ENCODE measurements at regions not wholly inside any gene's neighbourhood (a gene's known extent, or its start where the extent isn't known, plus 50 kb on each side); places are given as distances from the start of the nearest gene placed in this dataset.

DNA sequence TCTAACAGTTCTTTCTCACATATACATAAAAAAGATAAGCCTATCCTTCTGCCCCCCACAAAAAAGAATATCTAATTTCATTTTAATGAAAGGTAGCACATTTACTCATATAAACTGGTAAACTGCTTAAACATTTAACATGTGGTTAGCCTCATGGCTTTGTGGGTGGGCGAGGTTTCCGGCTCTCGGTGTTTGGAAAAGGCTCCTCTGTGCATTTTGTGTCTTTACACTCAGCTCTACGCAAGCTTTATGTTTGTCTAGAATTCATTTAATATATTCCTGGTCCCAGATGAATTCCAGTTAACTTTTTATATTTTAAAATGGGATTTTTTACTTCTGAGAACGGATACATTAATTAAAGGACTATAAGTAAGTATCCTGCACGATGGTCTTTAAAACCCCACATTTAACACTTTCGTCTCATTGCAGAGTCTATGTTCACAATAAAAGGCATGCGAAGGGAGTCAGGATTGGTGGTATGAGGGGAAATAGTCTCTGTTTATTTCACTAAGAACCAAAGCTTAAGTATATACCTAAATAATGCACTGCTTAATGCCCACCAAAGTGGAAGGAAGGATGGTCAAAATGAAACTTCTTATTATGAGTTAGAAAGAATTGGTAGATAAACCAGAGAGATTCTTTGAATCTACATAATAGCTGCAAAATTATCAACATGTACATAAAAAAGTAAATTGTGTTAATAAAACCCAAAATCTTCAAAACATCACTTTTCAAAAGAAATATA lies 197.2 kb downstream of the CRPPA start:
- Histone ChIP-seq H3K36me3 (ENCODE audit: insufficient read depth, low read length) (no peaks in the 10 kb centered on the region), H3K27me3 (ENCODE audit: insufficient read depth, low read length) (no peaks in the 10 kb centered on the region), H2AFZ (ENCODE audit: low read depth, low read length) (no peak overlapping the region), H3K9me3 (ENCODE audit: low read length) (no peaks in the 10 kb centered on the region), H3K4me1 (ENCODE audit: insufficient read depth, low read length) (no peaks in the 10 kb centered on the region), H3K4me3 (ENCODE audit: low read length) (no peak overlapping the region)

DNA sequence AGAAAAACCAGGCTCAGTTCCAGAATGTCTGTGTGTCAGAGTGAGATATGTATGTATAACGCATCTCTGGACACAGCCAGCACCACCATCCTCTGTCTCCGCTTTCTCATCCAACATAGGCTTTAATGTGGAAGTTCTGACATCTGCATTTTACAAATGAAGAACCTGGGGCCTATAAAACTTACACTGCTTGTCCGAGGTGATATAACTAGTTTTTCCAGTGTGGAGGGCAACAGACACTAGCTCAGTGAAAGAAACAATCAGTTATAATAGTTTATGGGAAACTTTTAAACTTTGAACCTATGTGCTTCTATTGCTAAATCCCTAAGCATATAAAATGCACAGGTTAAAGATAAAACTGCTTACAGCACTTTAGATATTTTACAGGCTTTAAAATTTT lies 208.7 kb downstream of the CRPPA start:
- Histone ChIP-seq H3K9me3 (ENCODE audit: low read length) (no peaks in the 10 kb centered on the region), H3K36me3 (ENCODE audit: insufficient read depth, low read length) (no peaks in the 10 kb centered on the region), H3K4me1 (ENCODE audit: insufficient read depth, low read length) (no peaks in the 10 kb centered on the region)

DNA sequence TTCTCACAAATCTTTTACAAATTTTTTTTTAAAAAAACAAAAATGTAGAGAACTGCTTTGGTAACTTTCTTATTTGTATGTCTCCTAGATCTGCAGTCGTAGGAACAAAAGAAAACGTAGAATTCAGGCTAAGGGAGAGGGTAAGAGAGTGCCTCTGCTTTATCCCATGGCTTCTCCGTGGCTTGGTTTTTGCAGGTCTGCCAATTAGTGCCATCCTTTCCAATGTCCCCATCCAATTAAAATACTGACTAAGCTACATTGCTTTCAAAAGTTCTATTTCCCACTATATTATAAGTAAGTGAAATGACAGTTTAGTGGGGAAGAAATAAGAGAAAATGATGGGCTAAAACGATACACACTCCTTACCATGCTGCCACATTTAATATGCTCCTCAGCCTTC lies 209.3 kb downstream of the CRPPA start:
- Histone ChIP-seq H3K36me3 (ENCODE audit: insufficient read depth, low read length) (no peaks in the 10 kb centered on the region), H3K4me3 (ENCODE audit: low read length) (no peak overlapping the region), H3K4me1 (ENCODE audit: insufficient read depth, low read length) (no peaks in the 10 kb centered on the region), H3K27me3 (ENCODE audit: insufficient read depth, low read length) (no peaks in the 10 kb centered on the region), H2AFZ (ENCODE audit: low read depth, low read length) (no peak overlapping the region), H3K9me3 (ENCODE audit: low read length) (no peaks in the 10 kb centered on the region)

More for the DNA sequence above, 208.7 kb downstream of the CRPPA start:
- Histone ChIP-seq H3K27me3 (ENCODE audit: insufficient read depth, low read length) (no peaks in the 10 kb centered on the region), H2AFZ (ENCODE audit: low read depth, low read length) (peak overlapping the region; percentile 11), H3K4me3 (ENCODE audit: low read length) (no peak overlapping the region)

DNA sequence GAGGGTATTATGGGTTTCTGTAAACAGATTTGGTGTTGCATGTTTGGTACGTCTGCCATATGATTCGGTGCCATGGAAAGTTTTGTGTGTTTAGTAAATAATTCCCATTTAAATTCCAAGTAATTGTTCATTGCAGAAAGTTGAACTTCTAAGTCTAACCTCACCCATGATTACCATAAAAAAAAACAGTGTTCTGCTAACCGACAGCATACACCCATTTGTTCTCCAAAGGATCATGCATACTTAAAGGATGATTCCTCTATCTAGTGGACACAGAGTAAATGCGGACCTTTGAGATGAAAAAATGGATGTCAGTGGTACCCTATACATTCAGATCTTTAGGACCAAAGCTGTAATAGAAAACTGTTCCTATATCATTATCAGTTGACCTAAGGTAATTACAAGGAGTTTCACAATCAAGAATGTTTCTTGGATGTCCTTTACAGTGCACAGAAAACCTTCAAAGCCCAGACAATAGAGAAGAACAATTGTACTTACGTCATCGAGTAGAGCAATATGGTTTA lies 209.9 kb downstream of the CRPPA start:
- no peaks in the 10 kb centered on the region for H3K27me3 ChIP-seq (ENCODE audit: insufficient read depth, low read length)
- H2AFZ ChIP-seq (ENCODE audit: low read depth, low read length), result no peak overlapping the region
- no peaks in the 10 kb centered on the region for H3K36me3 ChIP-seq (ENCODE audit: insufficient read depth, low read length)
- no peaks in the 10 kb centered on the region for H3K9me3 ChIP-seq (ENCODE audit: low read length)
- H3K4me1 ChIP-seq (ENCODE audit: insufficient read depth, low read length), result no peaks in the 10 kb centered on the region
- no peak overlapping the region for H3K4me3 ChIP-seq (ENCODE audit: low read length)

DNA sequence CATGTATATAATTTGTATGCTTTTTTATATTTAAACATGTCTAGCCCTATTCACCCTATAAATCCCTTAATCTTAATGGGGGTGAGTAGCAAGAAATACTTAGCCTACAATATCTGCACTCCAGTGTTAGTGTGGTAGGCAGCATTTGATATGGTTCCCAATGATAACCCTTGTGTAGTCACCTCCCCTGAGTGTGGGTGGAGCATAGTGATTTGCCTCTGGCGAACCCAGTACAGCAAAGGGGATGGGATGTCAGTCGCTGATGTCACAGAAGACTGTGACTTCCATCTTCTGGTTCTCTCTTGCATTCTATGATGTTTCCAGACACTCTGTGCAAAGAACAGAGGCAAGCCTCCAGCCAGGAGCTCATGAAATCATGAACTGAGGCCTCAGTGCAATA lies 211.2 kb downstream of the CRPPA start:
- H3K36me3 ChIP-seq (ENCODE audit: insufficient read depth, low read length), result no peaks in the 10 kb centered on the region
- no peak overlapping the region for H3K4me3 ChIP-seq (ENCODE audit: low read length)
- no peaks in the 10 kb centered on the region for H3K4me1 ChIP-seq (ENCODE audit: insufficient read depth, low read length)
- H3K9me3 ChIP-seq (ENCODE audit: low read length), result no peaks in the 10 kb centered on the region
- no peaks in the 10 kb centered on the region for H3K27me3 ChIP-seq (ENCODE audit: insufficient read depth, low read length)
- no peak overlapping the region for H2AFZ ChIP-seq (ENCODE audit: low read depth, low read length)

DNA sequence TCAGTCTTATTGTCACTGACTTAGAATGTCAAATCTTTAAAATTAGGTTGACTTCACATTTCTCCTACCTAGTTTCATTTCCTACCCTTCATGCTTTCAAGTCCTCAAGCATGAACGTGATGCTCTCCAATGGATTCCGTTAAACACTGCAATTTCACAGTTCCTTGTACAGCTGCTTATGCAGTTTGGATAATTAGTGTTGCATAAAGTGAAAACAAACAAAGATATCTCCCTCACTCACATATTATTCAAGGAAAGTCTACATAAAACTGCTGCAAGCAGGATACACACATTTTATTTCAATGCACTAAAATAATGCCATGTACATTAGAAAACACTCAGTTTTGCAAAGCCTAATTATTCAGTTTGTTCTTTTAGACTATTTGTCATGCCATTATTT lies 214.0 kb downstream of the CRPPA start:
- Histone ChIP-seq H3K4me3 (ENCODE audit: low read length) (no peak overlapping the region), H3K4me1 (ENCODE audit: insufficient read depth, low read length) (no peaks in the 10 kb centered on the region), H3K27me3 (ENCODE audit: insufficient read depth, low read length) (no peaks in the 10 kb centered on the region), H2AFZ (ENCODE audit: low read depth, low read length) (no peak overlapping the region), H3K36me3 (ENCODE audit: insufficient read depth, low read length) (no peaks in the 10 kb centered on the region), H3K9me3 (ENCODE audit: low read length) (no peaks in the 10 kb centered on the region)

DNA sequence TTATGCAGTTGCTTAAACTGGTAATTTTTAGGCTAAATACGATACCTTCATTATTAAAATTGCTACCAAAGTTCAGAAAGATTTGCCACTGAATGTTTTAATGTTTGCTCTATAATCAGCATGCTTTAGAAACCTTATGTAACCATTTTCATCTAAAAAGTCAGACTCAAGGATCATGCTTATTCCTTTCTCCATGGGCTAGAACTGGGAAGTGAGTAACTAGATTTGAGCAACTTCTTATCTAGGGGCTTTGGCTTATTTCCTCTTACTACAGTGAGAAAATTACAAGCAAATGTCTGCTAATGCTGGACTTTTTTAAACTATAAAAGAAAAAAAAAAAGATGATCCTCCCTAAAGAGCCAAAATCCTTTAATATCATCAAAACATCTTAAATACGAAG lies 215.9 kb downstream of the CRPPA start:
- no peaks in the 10 kb centered on the region for H3K9me3 ChIP-seq (ENCODE audit: low read length)
- H3K4me1 ChIP-seq (ENCODE audit: insufficient read depth, low read length), result no peaks in the 10 kb centered on the region
- H3K27me3 ChIP-seq (ENCODE audit: insufficient read depth, low read length), result no peaks in the 10 kb centered on the region
- H3K36me3 ChIP-seq (ENCODE audit: insufficient read depth, low read length), result no peaks in the 10 kb centered on the region
- H3K4me3 ChIP-seq (ENCODE audit: low read length), result no peak overlapping the region
- no peak overlapping the region for H2AFZ ChIP-seq (ENCODE audit: low read depth, low read length)

DNA sequence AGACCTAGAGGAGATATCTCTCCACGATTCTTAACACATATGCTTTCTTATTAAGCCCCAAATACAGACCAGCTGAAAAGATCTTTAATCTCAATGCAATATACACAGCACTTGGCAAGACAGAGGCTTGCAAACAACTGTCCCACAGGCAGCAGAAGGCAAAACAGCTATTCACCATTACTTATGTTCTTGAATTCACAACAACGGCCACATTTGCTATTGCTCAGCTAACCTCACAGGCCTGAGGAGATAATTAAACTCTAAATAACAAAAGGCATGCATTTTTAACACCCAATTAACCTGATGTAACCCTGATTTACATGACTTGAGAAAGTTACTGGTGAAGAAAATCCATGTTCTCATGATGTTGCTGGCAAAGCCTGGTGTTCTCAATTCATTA lies 216.4 kb downstream of the CRPPA start:
- Histone ChIP-seq H3K36me3 (ENCODE audit: insufficient read depth, low read length) (no peaks in the 10 kb centered on the region), H3K4me1 (ENCODE audit: insufficient read depth, low read length) (no peaks in the 10 kb centered on the region), H3K4me3 (ENCODE audit: low read length) (no peak overlapping the region), H3K9me3 (ENCODE audit: low read length) (no peaks in the 10 kb centered on the region), H2AFZ (ENCODE audit: low read depth, low read length) (no peak overlapping the region), H3K27me3 (ENCODE audit: insufficient read depth, low read length) (no peaks in the 10 kb centered on the region)

DNA sequence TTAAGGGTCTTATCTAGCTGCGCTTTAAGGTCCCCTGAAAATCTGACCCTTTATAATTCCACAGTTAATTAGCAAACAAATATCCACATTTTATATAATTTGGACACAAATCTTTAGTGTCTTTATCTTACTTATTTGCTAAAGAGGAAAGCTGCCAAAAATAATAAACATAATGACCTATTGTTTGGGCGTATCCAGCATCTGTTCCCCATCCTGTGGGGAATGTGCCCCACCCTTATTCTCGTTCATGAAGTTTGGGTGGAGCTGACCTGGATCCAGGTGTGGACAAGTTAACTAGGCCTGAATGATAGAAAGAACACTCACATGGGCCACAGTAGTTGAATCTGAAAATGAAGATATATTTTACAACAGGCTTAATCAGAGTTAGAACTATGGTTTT lies 218.3 kb downstream of the CRPPA start:
- no peak overlapping the region for H2AFZ ChIP-seq (ENCODE audit: low read depth, low read length)
- H3K9me3 ChIP-seq (ENCODE audit: low read length), result no peaks in the 10 kb centered on the region
- H3K4me3 ChIP-seq (ENCODE audit: low read length), result no peak overlapping the region
- no peaks in the 10 kb centered on the region for H3K4me1 ChIP-seq (ENCODE audit: insufficient read depth, low read length)
- no peaks in the 10 kb centered on the region for H3K36me3 ChIP-seq (ENCODE audit: insufficient read depth, low read length)
- no peaks in the 10 kb centered on the region for H3K27me3 ChIP-seq (ENCODE audit: insufficient read depth, low read length)

DNA sequence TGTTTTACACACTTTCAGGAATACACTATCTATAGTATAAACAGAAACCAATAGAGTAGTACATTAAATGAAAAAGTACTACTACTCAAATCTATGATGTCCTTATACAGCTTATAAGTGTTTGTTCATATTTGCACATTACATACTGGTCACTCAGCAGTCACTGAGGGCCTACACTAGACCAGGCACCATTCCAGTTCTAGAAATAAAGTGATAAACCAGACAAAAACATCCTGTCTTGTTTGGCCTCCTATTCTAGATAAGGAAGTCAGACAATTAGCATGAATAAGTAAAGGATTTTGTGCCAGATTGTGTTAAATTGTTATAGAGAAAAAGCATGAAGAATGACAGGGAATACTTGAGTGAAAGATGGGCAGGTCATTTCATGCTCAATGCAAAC lies 219.0 kb downstream of the CRPPA start:
- Histone ChIP-seq H3K4me1 (ENCODE audit: insufficient read depth, low read length) (no peaks in the 10 kb centered on the region), H3K36me3 (ENCODE audit: insufficient read depth, low read length) (no peaks in the 10 kb centered on the region), H3K4me3 (ENCODE audit: low read length) (no peak overlapping the region), H3K27me3 (ENCODE audit: insufficient read depth, low read length) (no peaks in the 10 kb centered on the region), H3K9me3 (ENCODE audit: low read length) (no peaks in the 10 kb centered on the region), H2AFZ (ENCODE audit: low read depth, low read length) (no peak overlapping the region)

DNA sequence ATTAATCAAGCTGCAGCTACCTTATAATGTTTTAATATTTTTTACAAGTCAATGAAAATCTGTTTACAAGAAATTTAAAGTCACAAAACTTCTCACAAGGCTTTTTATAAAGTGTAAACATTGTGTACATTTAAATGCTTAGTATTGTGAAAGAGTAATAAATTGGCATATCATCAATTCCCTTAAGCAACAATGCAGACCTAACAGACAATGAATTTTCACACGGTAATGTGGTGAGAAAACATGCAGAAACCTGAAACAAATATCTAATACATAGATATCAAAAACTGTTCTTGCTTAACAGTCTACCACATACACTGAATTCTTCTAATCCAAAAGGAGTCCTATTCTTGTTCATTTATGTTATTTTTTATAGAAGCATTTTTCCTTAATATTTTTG lies 220.7 kb downstream of the CRPPA start:
- Histone ChIP-seq H3K9me3 (ENCODE audit: low read length) (no peaks in the 10 kb centered on the region), H3K36me3 (ENCODE audit: insufficient read depth, low read length) (no peaks in the 10 kb centered on the region), H3K4me3 (ENCODE audit: low read length) (no peak overlapping the region), H2AFZ (ENCODE audit: low read depth, low read length) (no peak overlapping the region), H3K27me3 (ENCODE audit: insufficient read depth, low read length) (no peaks in the 10 kb centered on the region), H3K4me1 (ENCODE audit: insufficient read depth, low read length) (no peaks in the 10 kb centered on the region)

DNA sequence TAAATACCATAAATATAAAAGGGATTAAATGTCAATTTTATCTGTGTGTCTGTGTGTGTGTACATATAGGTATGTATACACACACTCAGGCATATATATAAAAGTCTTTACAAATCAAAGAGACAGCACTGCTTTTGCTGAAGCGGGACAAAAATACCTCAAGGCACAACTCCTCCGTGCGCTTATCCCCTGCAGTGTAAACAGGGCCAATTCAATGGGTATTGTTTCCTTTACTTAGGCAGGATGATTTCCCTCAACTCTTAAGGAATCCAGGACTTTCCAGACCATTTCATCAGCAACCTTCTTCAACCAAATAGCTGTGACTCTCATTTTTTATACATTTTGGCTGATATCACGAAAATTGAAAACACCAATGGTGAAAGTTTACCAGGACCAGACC lies 227.7 kb downstream of the CRPPA start:
- no peaks in the 10 kb centered on the region for H3K27me3 ChIP-seq (ENCODE audit: insufficient read depth, low read length)
- no peaks in the 10 kb centered on the region for H3K4me1 ChIP-seq (ENCODE audit: insufficient read depth, low read length)
- H2AFZ ChIP-seq (ENCODE audit: low read depth, low read length), result no peak overlapping the region
- no peaks in the 10 kb centered on the region for H3K9me3 ChIP-seq (ENCODE audit: low read length)
- H3K36me3 ChIP-seq (ENCODE audit: insufficient read depth, low read length), result no peaks in the 10 kb centered on the region
- H3K4me3 ChIP-seq (ENCODE audit: low read length), result no peak overlapping the region

DNA sequence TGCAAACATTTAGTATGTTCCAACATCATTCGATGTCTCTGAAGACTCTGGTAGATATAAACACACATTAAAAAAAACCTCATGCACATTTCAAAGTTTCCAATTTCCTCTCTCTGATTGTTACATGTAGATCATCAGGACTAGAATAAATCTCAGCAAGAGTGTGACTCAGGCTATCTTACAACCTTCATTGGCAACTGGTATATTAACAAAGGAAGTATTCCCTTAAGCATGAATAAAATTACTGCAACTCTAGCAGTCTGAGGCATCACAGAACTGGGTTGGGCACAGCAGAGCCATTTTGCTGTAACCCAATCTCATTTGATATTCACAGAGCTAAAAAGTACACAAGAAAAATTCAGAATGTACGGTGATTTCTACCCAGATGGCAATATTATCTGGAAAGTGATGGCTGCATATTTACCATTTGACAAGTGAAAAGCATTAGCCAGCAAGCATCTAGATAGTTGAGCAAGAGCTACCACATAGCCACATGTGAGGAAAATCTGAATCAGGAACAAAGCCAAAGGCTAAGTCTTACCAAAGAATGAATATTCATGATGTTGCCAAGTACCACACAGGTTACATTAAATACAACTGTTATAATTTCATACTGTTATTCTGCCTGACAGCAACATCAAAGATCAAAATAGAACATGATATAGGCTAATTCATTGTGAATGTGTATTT lies 232.2 kb downstream of the CRPPA start:
- H2AFZ ChIP-seq (ENCODE audit: low read depth, low read length), result no peak overlapping the region
- no peaks in the 10 kb centered on the region for H3K27me3 ChIP-seq (ENCODE audit: insufficient read depth, low read length)
- H3K9me3 ChIP-seq (ENCODE audit: low read length), result no peaks in the 10 kb centered on the region
- H3K4me1 ChIP-seq (ENCODE audit: insufficient read depth, low read length), result no peaks in the 10 kb centered on the region
- H3K4me3 ChIP-seq (ENCODE audit: low read length), result no peak overlapping the region
- no peaks in the 10 kb centered on the region for H3K36me3 ChIP-seq (ENCODE audit: insufficient read depth, low read length)
